GM19238 (cell line): ENCODE measurements at regions not wholly inside any gene's neighbourhood (a gene's known extent, or its start where the extent isn't known, plus 50 kb on each side); places are given as distances from the start of the nearest gene placed in this dataset.

Experiments used
- DNase-seq: peaks from one replicate; pipeline ENCODE4 v3.0.0; 2011; ENCODE audit warnings: low spot score; ENCODE audit not compliant: insufficient read length

GRCh38 chr13:29907670-29908069 lies 57.3 kb upstream of the UBL3 start:
- DNase-seq = no peak

- DNase-seq = no peak
These were observed 56.1 kb upstream of the UBL3 start for GRCh38 chr13:29906432-29907011.

- no peak for DNase-seq
These were observed 55.4 kb upstream of the UBL3 start for GRCh38 chr13:29905845-29906244.

- no peak for DNase-seq
These were observed 53.6 kb upstream of the UBL3 start for GRCh38 chr13:29903996-29904395.

- no peak for DNase-seq
These were observed 53.1 kb upstream of the UBL3 start for GRCh38 chr13:29903543-29903942.

GRCh38 chr13:29902632-29903305 lies 52.4 kb upstream of the UBL3 start:
- no peak for DNase-seq

- no peak for DNase-seq
These were observed 51.6 kb upstream of the UBL3 start for GRCh38 chr13:29901710-29902631.
